ENCODE measurements at regions not wholly inside any gene's neighbourhood (a gene's known extent, or its start where the extent isn't known, plus 50 kb on each side); places are given as distances from the start of the nearest gene placed in this dataset.
A peak's percentile ranks its signal among the peaks of the same experiment; 100 is the strongest.

- peak within 1 kb of the TSS; percentile 87 for H3K27ac Mint-ChIP-seq
- no peaks in the 10 kb centered on the region for H3K9me3 Mint-ChIP-seq
- H3K4me3 Mint-ChIP-seq, result peak within 1 kb of the TSS; percentile 91
- peaks cover 17% of the 10 kb centered on the region for H3K4me1 Mint-ChIP-seq (ENCODE audit: low read depth)
- H3K36me3 Mint-ChIP-seq (ENCODE audit: low read depth), result no peaks in the 10 kb centered on the region
- H3K27me3 Mint-ChIP-seq (ENCODE audit: low read depth), result peaks cover 33% of the 10 kb centered on the region
Measured at GRCh38 chr15:62389885-62390790, 225.1 kb upstream of the C2CD4B start, which contains the start of gene TLN2. Gene TLN2 (plus strand): TSS chr15:62390550.

GRCh38 chr15:62390791-62391640, 225.9 kb upstream of the C2CD4B start:
- Mint-ChIP-seq H3K9me3 (no peaks in the 10 kb centered on the region), H3K27ac (peak overlapping the region; percentile 87), H3K4me1 (ENCODE audit: low read depth) (peaks cover 17% of the 10 kb centered on the region), H3K36me3 (ENCODE audit: low read depth) (no peaks in the 10 kb centered on the region), H3K27me3 (ENCODE audit: low read depth) (peaks cover 31% of the 10 kb centered on the region), H3K4me3 (peak overlapping the region; percentile 89)

GRCh38 chr15:62391641-62392262, 226.7 kb upstream of the C2CD4B start:
- no peaks in the 10 kb centered on the region for H3K36me3 Mint-ChIP-seq (ENCODE audit: low read depth)
- H3K27me3 Mint-ChIP-seq (ENCODE audit: low read depth), result peaks cover 31% of the 10 kb centered on the region
- H3K4me1 Mint-ChIP-seq (ENCODE audit: low read depth), result peaks cover 17% of the 10 kb centered on the region
- no peaks in the 10 kb centered on the region for H3K9me3 Mint-ChIP-seq
- H3K27ac Mint-ChIP-seq, result no peak overlapping the region
- H3K4me3 Mint-ChIP-seq, result peak overlapping the region; percentile 89

- H3K4me3 Mint-ChIP-seq, result peak overlapping the region; percentile 60
- H3K36me3 Mint-ChIP-seq (ENCODE audit: low read depth), result no peaks in the 10 kb centered on the region
- H3K27ac Mint-ChIP-seq, result peak overlapping the region; percentile 6
- H3K9me3 Mint-ChIP-seq, result no peaks in the 10 kb centered on the region
- peaks cover 30% of the 10 kb centered on the region for H3K27me3 Mint-ChIP-seq (ENCODE audit: low read depth)
- peaks cover 17% of the 10 kb centered on the region for H3K4me1 Mint-ChIP-seq (ENCODE audit: low read depth)
Measured at GRCh38 chr15:62392376-62392775, 227.3 kb upstream of the C2CD4B start.

GRCh38 chr15:62393196-62393595, 228.1 kb upstream of the C2CD4B start:
- Mint-ChIP-seq H3K9me3 (peaks cover 6% of the 10 kb centered on the region), H3K27me3 (ENCODE audit: low read depth) (peaks cover 26% of the 10 kb centered on the region), H3K4me1 (ENCODE audit: low read depth) (peaks cover 17% of the 10 kb centered on the region), H3K36me3 (ENCODE audit: low read depth) (no peaks in the 10 kb centered on the region), H3K27ac (no peak overlapping the region), H3K4me3 (no peak overlapping the region)

- Mint-ChIP-seq H3K4me1 (ENCODE audit: low read depth) (peaks cover 17% of the 10 kb centered on the region), H3K36me3 (ENCODE audit: low read depth) (peaks cover 3% of the 10 kb centered on the region), H3K9me3 (peaks cover 12% of the 10 kb centered on the region), H3K27me3 (ENCODE audit: low read depth) (peaks cover 23% of the 10 kb centered on the region), H3K27ac (no peak overlapping the region), H3K4me3 (no peak overlapping the region)
Measured at GRCh38 chr15:62394079-62394478, 229.0 kb upstream of the C2CD4B start.

- Mint-ChIP-seq H3K27ac (no peak overlapping the region), H3K9me3 (peaks cover 40% of the 10 kb centered on the region), H3K36me3 (ENCODE audit: low read depth) (peaks cover 3% of the 10 kb centered on the region), H3K27me3 (ENCODE audit: low read depth) (no peaks in the 10 kb centered on the region), H3K4me1 (ENCODE audit: low read depth) (no peaks in the 10 kb centered on the region), H3K4me3 (no peak overlapping the region)
Measured at GRCh38 chr15:62400778-62401177, 235.7 kb upstream of the C2CD4B start.

GRCh38 chr15:62402687-62403086, 237.6 kb upstream of the C2CD4B start:
- Mint-ChIP-seq H3K4me3 (no peak overlapping the region), H3K27me3 (ENCODE audit: low read depth) (no peaks in the 10 kb centered on the region), H3K4me1 (ENCODE audit: low read depth) (no peaks in the 10 kb centered on the region), H3K27ac (no peak overlapping the region), H3K36me3 (ENCODE audit: low read depth) (peaks cover 3% of the 10 kb centered on the region), H3K9me3 (peaks cover 39% of the 10 kb centered on the region)

- no peak overlapping the region for H3K4me3 Mint-ChIP-seq
- peaks cover 33% of the 10 kb centered on the region for H3K9me3 Mint-ChIP-seq
- H3K27me3 Mint-ChIP-seq (ENCODE audit: low read depth), result no peaks in the 10 kb centered on the region
- peaks cover 3% of the 10 kb centered on the region for H3K36me3 Mint-ChIP-seq (ENCODE audit: low read depth)
- H3K4me1 Mint-ChIP-seq (ENCODE audit: low read depth), result no peaks in the 10 kb centered on the region
- H3K27ac Mint-ChIP-seq, result no peak overlapping the region
Measured at GRCh38 chr15:62403164-62403809, 238.2 kb upstream of the C2CD4B start.

GRCh38 chr15:62404194-62404985, 239.3 kb upstream of the C2CD4B start:
- peaks cover 27% of the 10 kb centered on the region for H3K9me3 Mint-ChIP-seq
- no peak overlapping the region for H3K27ac Mint-ChIP-seq
- H3K4me3 Mint-ChIP-seq, result no peak overlapping the region
- no peaks in the 10 kb centered on the region for H3K36me3 Mint-ChIP-seq (ENCODE audit: low read depth)
- H3K4me1 Mint-ChIP-seq (ENCODE audit: low read depth), result no peaks in the 10 kb centered on the region
- H3K27me3 Mint-ChIP-seq (ENCODE audit: low read depth), result no peaks in the 10 kb centered on the region

- no peaks in the 10 kb centered on the region for H3K27me3 Mint-ChIP-seq (ENCODE audit: low read depth)
- H3K4me1 Mint-ChIP-seq (ENCODE audit: low read depth), result no peaks in the 10 kb centered on the region
Measured at GRCh38 chr15:62406305-62406891, 241.3 kb upstream of the C2CD4B start.

GRCh38 chr15:62407216-62407615, 242.1 kb upstream of the C2CD4B start:
- H3K36me3 Mint-ChIP-seq (ENCODE audit: low read depth), result no peaks in the 10 kb centered on the region
- H3K4me3 Mint-ChIP-seq, result no peak overlapping the region
- H3K4me1 Mint-ChIP-seq (ENCODE audit: low read depth), result no peaks in the 10 kb centered on the region
- H3K27me3 Mint-ChIP-seq (ENCODE audit: low read depth), result no peaks in the 10 kb centered on the region
- peaks cover 4% of the 10 kb centered on the region for H3K9me3 Mint-ChIP-seq
- no peak overlapping the region for H3K27ac Mint-ChIP-seq

More at GRCh38 chr15:62406305-62406891, 241.3 kb upstream of the C2CD4B start:
- H3K4me3 Mint-ChIP-seq, result no peak overlapping the region
- peaks cover 10% of the 10 kb centered on the region for H3K9me3 Mint-ChIP-seq
- H3K36me3 Mint-ChIP-seq (ENCODE audit: low read depth), result no peaks in the 10 kb centered on the region
- no peak overlapping the region for H3K27ac Mint-ChIP-seq

- Mint-ChIP-seq H3K4me1 (ENCODE audit: low read depth) (no peaks in the 10 kb centered on the region), H3K27ac (no peak overlapping the region), H3K9me3 (no peaks in the 10 kb centered on the region), H3K36me3 (ENCODE audit: low read depth) (no peaks in the 10 kb centered on the region), H3K4me3 (no peak overlapping the region), H3K27me3 (ENCODE audit: low read depth) (no peaks in the 10 kb centered on the region)
Measured at GRCh38 chr15:62407962-62408361, 242.9 kb upstream of the C2CD4B start.
